GM23248 (cell line): ENCODE measurements at regions not wholly inside any gene's neighbourhood (a gene's known extent, or its start where the extent isn't known, plus 50 kb on each side); places are given as distances from the start of the nearest gene placed in this dataset.

ENCODE experiments used
- EZH2 ChIP-seq: fragments of 200-600 bp; sonication (generic); IDR thresholded peaks from 2 replicates; pipeline ENCODE4 v1.6.1; 2018; ENCODE audit warnings: antibody characterized with exemption, mild to moderate bottlenecking; ENCODE audit not compliant: insufficient read depth, poor library complexity, severe bottlenecking
- EZH2phosphoT487 ChIP-seq: fragments of 200-600 bp; sonication (generic); IDR thresholded peaks from 2 replicates; pipeline ENCODE4 v1.6.1; 2018; ENCODE audit warnings: antibody characterized with exemption, moderate library complexity, mild to moderate bottlenecking, low read depth; ENCODE audit not compliant: insufficient read depth

GRCh38 chr14:44081146-44081545 is 425.9 kb downstream of the FSCB start:
- TF ChIP-seq EZH2phosphoT487 (no peak), EZH2 (no peak)
